ENCODE measurements at regions not wholly inside any gene's neighbourhood (a gene's known extent, or its start where the extent isn't known, plus 50 kb on each side); places are given as distances from the start of the nearest gene placed in this dataset.
A peak's percentile ranks its signal among the peaks of the same experiment; 100 is the strongest.

DNA sequence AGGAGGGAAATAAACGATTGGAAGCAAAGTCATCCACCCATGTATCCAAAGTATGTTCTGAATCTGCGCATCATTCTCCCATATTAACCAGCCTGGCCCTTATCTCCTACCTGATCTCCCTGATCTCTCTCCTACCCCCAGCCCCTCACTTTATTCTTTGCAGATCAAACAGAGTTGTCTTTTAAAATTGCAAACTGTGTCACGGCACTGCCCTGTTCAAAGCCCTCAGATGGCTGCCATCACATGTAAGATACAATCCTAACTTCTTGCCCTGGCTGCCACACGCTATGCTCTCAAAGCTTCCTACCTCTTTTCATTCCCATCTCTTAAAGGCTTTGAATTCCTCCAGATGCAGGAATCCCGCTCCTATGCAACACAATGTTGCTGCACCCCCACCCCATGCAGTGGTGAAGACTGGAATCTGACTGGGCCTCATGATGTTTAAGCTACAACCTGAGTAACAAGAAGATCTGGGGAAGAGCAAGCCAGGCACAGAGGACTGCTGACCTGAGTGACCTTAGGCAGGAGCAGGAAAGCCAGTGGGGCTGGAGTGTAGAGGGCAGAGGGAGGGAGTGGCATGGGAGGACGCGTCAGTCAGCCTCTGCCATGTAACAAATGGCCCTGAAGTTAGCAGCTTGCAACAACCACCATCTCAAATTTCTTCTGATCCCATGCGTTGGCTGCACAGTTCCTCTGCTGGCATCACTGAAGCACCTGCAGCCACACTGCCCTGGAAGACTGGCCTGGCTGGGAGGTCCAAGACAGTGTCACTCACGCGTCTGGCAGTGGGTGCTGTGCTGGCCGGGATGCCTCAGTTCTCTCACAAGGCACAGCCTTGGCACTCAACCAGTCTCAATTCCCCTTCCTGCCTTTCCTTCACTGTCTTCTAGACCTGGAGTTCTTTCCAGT, 382.8 kb downstream of the BCL11B start:
- DNase-seq = no peak

DNA sequence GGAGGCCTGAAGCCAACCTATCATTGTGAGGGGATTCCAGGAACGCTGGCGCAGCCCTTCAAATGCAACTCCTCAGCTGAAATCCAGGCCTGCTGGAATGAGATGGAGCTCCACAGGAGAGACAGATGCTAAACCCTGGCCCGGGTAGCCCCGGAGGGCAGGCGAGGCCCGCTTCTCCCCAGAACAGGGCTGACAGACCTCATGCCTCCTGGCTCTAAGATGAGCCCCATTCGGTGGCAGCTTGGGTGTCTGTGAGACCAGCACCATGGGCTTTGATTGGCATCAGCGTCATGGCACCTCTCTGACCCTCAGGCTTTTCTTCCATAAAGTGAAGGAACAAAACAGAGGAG, 382.2 kb downstream of the BCL11B start:
- no peak for DNase-seq

DNA sequence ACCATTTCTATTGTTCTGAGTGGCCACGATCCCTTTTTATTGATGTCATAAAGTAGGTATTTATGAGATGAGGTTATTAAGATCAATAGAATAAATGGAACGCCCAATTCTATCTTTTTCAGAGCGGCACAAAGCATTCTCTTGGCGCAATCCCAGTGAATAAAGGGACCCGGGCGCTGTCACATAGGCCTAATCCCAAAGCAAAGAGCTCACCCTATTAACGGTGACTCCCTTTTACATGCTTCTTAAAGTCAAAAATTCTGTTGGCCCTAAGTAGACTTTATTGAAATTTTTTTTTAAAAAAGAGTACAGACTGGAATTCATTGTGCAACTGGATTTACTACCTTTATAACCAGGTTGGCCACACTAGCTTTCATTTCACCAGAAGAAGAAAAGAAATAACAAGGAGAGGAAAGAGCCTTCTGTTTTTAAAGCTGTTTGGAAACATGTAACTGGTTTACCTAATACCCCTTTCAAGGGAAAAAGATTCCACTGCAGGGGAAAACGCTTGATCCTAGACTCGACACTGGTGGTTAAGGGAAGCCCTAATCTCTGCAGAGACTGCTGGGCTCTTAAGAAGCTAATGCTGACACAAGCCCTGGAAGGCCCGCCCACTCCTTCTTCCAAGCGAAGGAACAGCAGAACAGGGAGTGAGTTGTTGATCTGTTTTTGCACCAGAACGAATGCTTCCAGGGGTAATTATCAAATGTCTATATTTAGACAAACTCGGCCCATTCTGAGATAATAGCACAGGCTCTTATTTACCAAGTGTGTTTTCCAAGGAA, 381.2 kb downstream of the BCL11B start:
- no peak for DNase-seq

DNA sequence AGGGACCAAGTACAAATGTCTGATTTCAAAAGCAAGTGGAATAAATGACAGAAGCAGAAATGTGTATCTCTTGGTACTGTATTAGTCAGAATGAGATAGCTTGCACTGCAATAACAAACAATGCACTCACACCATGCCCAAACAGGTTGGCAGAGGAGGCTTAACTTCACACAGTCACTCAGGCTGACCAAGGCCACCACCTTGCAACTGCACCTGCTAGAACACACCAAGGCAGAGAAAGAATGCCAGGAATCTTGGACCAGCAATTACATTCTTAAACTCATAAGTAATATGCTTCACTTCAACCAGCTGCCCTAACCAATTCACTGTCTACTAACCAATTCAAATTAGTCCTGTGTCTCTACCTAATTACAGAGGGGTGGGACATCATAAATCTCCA, 378.3 kb downstream of the BCL11B start:
- DNase-seq = no peak

DNA sequence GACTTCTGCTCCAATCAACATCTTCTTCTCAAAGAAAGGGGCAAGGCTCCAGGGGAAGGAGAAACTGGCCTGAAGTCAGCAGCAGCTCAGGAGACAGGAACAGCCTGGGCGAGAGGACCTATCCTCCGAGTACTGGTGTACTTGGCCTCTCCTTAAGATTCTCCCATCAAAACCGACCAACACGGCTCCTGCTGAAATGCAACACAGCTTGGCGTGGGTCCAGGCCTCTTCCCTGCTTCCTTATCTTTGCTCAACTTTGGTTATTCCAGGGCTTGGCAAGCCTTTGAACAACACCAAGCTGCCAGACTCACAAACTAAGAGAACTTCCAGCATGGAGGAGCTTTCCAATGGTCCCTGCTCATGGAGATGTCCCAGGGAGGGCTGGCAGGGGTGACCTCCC, 377.4 kb downstream of the BCL11B start:
- DNase-seq = no peak

DNA sequence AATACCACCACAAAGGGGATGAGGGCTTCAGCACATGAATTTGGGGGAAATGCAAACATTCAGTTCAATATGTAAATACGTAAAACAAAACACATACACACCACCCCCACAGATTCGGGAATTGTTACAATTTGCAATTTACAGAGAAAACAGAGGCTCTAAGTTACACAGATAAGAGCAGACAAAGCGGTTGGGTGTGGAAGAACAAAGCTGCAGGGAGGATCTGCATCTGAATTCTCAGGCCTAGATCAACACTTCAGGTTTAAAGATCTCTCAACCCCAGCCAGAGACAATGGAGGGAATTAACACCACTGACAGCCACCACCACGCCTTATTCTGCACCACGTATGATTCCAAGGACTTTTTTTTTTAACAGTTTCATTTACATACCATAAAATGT, 375.5 kb downstream of the BCL11B start:
- no peak for DNase-seq

DNA sequence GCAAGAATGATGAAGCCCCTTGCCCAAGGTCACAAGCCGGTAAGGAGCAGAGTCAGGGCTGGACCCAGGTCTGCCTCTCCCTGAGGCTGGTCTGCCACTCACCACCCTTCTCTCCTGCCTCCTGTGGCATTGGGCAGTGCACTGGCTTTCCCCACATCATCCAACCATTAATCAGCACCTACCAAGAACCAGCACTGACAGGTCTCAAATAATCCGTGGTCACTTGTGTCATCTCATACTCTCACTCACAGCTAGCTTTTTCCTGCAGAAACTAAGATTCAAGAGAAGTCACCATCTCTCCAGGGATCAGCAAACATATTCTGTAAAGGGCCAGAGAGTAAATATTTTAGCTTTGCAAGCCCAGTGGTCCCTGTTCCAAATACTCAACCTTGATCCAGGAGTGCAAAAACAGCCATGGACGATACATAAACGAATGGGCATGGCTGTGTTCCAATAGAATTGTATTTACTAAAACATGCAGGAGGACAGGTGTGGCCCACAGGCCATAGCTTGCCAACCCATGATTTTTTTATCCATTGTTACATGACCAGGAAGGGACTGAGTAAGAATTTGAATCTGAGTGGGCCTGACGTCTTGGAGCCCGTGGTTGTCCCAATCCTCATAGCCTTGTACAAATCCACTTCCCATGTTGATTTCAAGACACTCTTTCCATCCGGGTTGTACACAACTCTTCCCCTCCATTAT, 374.2 kb downstream of the BCL11B start:
- DNase-seq = no peak

DNA sequence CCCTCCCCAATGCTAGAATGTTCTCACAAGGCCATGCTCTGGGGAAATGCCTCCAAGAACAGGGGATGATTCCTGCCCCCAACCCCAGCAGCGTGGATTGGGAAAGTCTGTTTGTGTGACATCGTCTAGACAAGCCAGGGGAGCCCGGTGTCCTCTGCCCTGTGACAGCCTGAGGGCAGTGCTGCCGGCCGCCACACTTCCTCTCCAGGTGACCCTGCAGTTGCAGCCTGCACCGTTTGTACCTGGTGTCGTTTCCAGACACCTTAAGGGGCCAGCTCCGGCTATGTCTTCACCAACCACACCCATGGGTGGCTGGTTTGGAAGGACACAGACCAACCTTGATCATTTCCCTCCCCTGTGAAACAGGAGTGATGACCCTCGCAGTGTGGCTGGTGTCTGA, 372.6 kb downstream of the BCL11B start:
- no peak for DNase-seq

DNA sequence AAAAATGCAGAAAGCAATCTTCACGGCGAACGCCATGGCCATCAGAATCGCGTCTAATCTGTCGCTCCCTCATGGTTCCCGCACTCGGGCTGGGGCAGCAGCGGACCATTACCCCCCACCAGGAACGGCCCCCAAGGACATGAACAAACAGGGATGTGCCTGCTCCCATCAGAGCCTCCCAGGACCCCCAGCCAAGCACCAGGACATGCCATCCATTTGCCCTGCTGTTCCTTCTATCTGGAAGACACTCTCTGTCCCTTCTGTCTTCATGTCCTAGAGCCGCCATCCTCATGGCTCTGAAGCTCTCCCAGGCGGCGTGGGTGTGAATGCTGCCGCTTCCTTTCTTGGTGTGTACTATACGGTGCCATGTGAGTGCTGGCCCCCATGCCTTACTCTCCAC, 371.8 kb downstream of the BCL11B start:
- no peak for DNase-seq

DNA sequence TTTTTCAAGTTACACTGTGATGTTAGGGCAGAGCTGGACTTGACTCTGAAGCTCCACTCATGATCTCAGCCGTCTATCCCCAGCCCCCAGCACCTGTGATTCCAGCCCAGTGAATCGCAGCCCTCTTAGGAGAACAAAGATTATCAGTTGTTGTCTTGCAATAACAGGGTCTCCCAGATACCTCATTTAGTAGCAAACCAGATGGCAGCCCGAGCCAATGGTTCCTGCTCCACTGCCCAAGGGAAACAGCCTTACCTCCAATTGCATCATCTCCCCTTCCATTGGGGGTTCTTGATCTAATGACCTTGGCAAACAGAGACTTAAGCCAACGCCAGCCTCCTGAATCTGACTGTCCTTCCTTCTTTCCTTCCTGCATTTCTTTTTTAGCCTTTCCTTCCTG, 371.2 kb downstream of the BCL11B start:
- no peak for DNase-seq

DNA sequence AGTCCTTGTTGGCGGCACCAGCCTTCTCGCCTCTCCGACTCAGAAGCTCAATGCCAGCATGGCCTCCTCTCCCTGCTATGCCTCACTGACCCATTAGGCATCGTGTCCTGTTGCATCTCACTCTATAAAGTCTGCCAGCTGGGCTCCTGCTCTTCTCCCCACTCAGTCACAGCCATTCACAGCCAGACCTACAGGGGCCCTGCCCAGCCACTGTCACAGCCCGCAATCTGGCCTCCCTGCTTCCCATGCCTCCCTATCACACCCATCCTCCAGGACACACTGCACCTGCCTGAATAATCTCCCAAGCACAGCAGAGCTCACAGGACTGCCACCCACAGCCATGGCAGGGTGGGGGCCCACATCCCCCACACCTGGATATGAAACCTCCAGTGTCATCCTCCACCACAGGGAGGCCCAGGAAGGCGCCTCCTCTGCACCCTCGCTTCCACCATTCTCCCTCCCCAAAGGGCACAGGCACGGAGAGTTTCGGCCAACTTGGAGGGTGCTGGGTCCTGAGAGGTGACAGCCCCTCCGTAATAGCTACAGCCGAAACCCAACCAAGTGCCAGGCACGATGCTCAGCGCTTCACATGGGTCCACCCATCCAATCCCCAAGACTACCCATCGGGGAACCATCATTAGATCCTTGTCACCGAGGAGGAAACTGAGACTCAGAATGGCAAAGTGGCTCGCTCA, 370.3 kb downstream of the BCL11B start:
- DNase-seq = no peak

DNA sequence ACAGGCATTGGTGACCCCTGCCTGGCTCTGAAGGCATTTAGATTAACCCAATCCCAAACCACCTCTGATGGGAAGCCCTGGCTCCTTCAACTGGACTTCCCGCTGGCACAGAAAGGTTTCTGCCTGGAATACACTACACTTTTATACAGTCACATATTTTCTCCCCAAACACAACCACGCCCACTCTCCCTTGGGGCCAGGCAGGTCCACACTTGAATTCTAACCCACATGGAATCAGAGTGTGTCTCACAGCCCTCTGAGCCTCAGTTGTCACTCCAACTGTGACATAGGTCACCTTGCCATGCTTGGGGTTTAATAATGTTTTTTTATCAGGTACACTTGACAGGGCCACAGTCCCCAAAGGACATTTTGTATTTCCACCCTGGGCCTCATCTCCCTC, 368.6 kb downstream of the BCL11B start:
- DNase-seq = no peak

DNA sequence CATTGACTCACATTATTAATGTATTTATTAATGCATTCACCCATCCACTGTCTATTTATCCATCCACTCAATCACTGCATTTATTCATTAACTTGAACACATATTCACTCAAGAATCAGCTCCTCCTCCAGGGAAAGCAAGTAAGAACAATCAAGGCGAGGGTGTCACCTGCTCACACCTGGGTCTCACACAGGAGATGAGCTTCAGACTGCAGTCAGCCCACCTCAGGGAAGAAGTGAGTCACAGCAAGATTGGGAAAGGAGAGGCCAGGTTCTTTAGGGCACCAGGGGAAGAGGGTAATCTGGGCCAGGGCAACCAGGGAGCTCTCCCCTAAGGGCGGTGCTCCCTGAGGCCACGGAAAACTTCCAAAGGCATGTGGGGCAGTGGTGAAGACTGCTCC, 367.3 kb downstream of the BCL11B start:
- no peak for DNase-seq

DNA sequence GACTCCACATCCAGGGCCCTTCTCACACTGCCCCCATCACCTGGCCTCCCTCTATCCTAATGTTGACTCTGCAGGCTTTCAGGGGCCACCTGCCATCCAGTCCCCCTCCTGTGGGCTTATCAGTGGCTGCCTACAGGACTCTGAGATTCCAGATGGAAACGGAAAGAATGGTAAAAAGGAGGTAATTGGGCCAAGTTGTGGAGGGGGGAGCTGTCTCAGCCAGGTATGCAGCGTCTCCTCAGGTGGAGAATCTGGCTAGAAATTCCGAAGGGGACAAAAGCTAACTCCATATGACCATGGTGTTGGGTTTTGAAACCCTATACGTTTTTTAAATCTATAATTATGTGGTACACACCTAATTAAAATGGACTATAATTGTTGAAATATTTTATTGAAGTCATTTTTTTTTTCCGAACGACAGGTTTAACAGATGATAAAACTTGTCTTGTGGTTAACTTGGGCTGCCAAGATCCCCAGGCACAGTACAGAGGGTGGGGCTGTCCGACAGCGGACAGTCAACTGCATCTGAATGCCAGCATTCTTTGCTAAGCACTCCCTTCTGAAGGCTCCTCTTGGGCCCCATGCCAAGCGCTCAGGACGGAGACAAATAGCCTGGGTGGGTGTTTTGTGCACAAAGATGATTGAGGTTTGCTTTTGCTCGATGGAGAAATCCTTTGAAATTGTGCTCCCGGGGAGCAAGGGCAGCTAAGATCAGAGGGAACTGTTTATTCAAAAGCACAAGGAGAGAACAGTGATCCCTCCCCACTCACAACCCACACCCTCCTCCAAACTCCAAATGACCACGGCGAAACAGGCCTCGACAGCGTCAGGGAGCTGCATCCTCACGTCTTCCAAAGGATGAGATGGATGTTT, 365.6 kb downstream of the BCL11B start:
- peak; percentile 55 for DNase-seq

DNA sequence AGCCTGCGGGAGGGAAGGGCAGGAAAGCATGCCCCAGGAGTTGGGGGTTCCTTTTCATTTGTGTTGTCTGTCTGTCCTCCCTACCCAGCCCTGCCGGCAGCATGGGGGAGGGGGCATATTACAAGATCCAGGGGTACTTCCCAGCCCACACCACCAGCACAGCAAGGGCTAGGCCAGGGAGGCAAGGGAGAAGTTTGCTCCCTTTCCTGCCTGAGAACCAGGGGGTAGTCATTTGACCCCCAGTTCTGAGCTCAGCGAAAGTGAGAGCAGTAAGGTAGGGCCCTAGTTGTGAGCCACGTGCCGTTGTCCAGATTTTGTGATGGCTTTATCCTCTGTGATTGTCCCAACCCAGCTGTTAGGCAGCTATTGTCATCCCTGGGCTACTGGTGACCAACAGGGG, 364.7 kb downstream of the BCL11B start:
- DNase-seq = no peak

DNA sequence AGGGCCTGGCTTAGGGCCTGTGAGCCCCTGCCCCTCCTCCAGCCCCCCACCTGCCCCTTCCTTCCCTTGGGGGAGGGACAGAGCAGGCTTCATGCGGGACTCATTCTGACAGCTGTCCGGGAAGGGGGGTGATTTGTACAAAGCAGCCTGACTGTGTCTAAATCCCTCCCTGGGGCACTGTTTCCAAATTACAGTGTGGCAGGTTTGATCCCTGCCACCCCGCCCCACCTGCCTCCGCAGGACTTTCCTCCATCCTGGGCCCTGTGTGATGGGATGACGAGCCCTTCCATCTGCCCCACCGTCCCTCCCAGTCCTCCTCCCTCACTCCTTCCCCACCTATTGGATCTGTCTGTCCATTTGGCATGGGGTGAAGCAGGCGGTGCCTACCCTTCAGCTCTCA, 363.9 kb downstream of the BCL11B start:
- no peak for DNase-seq

DNA sequence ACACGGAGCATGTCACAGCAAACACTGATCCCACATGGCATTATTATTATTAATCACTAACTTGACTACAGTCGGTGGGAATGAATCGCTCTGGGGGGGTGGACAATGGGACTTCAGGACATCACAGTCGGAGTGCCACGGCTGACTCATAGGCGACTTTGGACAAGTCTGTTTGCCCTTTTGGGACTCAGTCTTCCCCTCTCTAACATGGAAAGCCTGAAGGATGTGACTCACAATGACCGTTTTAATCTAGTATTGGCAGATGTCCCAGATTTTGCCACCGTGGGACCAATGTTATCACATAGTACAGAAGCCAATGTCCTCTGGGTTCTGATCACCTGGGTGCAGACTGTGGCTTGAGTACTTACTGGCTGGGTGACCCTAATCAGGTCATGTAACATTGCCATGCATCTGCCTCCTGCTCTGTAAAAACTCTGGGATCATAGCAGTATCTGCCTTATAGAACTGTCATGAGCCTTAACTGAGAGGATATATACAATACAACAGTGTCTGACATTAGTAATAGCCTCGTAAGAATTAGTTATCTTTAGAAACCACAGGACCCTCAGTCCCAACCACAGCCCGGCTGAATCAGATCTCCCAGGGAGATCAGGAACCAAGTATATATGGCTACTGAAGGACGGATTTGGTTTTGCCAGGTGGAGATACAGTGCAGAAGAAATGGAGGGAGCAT, 362.6 kb downstream of the BCL11B start:
- peak; percentile 4 for DNase-seq

DNA sequence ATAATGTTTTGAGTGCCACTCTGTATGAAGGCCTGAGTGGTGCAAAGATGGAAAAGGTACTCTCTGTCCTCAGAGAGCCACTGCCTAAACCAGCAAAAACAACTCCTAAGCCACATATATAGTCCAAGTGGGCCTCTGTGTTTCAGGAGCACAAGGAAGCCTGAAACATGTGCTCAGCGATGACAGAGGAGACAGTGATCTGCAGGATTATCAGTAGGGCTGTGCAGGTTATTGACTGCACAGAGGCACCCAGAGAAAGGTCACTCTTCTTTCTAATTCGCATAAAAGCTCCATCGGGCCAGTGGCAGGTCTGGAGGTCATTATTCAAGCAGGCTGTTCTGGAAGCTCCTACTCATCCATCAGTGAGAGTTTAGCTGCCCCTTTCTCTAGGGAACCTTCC, 361.9 kb downstream of the BCL11B start:
- DNase-seq = no peak

DNA sequence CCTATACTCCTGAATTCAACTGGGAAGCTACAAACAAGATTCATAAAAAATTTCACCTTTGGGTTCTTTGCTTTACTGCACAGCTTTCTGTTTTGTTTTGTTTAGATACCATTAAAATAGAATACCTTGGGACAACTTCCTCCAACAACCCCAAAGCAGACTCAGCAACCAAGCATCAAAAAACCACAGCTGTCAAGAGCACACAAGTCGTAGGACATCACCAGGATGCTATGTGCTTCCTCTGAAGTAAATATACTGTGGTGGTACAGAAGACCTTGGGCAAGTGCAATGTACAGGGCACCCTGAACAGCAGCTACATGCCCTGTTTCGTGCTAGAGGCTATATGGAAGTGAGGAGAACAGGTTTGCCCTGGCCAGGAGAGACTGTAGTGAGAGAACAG, 359.3 kb downstream of the BCL11B start:
- no peak for DNase-seq

DNA sequence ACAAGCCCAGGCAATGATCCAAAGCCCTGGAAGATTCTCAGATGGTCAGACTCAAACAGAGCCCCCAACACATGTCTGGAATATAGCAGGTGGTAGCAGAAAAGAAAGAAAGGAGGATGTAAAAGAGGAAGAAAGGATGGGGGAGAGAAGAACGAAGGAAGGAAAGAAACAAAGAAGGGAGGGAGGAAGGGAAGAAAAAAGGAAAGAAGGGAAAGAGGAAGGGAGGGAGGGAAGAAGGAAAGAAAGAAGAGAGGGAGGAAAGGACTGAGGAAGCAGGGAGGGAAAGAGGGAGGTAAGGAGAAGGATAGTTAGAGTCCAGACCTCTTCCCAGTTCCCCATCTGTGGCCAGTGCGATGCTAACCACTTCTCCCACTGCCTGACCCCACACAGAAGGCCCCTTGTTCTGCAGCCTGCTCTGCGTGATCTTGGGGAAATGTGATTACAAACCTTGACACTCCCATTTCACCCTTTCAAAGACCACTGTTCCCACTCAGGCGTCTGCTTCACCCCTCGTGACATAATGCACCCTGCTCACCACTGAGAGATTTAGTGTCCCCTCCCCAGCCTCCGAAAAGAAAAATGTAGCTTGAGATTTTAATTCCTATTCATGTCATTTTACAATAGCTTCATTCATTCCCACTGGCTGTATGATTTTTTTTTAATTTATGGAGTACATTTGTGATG, 357.9 kb downstream of the BCL11B start:
- no peak for DNase-seq

DNA sequence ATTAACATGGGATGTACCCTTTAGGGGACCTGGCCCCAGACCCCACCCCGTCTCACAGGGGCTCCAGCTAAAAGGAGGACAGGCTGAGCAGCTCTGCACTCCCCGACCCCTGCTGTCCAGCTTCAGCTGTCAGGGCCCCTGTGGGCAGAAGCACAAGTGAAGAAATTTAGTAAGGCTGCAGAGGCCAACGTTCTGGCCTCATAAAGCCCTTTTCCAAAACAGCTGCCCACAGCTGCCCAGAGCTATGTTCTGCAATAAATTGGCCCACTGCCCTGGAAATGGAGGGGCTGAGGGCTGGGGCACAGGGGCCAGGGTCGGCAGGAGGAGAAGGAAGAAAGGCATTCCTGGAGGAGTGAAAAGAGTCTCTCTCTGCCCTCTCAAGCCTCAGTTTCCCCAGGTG, 357.1 kb downstream of the BCL11B start:
- DNase-seq = no peak

Measured in NCI-H1105 treated with DMSO at 0.1 percent for 48 hours (cell line).